Iris pigment epithelial cell (primary cell): ENCODE measurements at regions not wholly inside any gene's neighbourhood (a gene's known extent, or its start where the extent isn't known, plus 50 kb on each side); places are given as distances from the start of the nearest gene placed in this dataset.

Source experiments
- DNase-seq: peaks from one replicate; pipeline ENCODE4 v3.0.0-alpha.2; 2011; ENCODE audit warnings: low read depth

DNA sequence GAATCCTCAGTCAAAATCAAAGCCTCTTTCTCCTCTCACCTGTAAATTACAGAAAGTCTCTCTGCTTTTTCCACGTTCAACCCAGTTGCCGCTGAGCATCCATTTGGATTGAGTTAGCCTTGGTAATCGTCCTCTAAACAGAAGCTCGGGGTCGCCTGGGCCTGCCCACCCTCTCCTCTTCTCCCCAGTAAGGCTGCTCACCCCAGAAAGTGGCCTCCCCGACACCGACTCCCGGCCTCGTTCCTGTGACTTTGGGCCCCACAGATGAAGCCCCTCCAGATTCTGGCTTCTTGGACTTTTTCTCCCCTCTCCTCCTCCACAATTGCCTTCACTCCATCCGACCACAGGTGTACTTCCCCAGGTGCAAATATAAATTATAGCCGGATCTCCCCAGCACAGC lies 1500.0 kb downstream of the BRD1 start:
- DNase-seq = no peak

DNA sequence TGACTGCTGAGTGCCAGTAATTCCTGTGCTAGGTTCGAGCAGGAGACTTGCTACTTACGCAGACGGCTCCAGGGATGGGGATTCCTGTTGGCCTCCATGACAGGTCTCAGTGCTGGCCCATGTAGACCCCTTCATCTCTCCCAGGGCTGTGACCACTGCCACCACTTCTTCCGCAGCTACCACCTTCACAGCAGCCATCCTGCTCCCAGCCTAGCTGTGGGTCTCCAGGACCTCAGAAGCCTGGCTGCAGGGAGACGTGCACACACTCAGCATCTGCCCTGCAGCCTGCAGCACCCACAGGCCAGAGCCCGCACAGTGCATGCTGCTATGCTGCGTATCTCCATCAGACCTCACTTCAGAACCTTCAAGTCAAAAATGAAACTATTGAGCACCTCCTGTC lies 1503.9 kb downstream of the BRD1 start:
- no peak for DNase-seq

DNA sequence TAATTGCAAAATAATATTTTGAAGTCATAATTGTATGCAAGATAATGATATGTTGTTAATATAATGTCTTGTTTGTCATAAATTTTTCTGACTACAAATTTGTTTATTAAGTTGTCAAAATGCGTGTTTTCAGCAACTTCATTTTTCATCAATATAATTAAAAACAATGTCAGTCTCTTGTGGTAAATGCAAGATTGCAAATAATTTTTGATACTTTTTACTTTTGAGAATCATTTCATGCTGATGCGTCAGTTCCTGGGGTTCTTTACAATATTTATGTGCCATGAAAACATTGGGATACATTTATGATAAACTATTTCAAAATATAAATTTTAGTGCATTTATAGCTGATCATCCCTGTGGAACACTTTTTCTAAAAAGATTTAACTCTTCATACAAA lies 1504.8 kb downstream of the BRD1 start:
- DNase-seq = no peak

DNA sequence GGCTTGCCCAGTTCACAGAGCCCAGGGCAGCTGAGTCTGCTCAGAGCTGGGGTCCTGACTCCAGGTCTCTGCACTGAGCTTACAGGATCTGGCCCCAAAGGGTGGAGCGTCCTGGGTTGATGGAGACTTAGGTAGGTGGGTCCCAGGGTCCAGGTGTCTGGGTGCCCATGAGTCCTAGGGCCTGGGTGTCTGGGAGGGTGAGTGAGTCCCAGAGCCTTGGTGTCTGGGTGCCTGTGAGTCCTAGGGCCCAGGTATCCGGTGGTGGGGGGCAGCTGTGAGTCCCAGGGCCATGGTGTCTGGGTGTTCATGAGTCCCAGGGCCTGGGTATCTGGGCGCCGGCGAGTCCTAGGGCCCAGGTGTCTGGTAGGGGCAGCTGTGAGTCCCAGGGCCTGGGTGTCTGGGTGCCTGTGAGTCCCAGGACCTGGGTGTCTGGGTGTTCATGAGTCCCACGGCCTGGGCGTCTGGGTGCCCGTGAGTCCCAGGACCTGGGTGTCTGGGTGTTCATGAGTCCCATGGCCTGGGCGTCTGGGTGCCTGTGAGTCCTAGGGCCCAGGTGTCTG lies 1505.6 kb downstream of the BRD1 start:
- DNase-seq = no peak

DNA sequence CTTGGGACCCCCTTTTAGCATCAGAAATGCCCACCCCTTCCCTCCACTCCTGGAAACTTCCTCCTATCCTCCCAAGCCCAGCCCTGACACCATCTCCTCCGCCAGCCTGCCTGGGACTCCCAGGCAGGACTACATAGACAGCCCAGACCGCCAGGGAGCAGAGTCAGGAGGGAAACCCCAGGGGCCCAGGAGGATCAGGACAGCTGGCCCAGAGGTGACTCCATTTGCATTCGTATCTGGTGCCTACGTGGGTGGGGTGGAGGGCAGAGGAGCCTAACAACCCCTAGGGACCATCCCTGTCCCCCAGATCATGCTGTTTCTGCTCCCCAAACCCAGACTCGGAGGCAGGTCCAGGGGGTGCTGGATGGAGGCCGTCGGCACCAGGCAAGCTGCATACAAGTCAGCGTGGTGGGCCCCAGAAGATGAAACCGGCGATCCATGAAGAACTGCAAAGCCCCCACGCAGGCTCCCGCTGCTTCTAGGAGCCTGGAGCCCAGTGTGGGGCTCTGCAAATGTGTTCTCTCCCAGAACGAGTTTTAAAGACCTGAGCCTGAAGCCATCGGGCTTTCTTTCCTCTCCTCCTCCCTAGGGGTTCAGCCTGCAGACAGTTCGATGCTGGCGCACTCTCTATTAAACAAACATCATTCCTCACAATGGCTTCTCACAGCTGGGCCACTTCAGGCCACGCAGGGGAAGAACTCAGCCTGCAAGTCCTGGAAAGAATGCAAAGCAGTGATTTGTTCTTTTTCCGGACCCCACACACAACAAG lies 1506.8 kb downstream of the BRD1 start:
- DNase-seq = no peak

DNA sequence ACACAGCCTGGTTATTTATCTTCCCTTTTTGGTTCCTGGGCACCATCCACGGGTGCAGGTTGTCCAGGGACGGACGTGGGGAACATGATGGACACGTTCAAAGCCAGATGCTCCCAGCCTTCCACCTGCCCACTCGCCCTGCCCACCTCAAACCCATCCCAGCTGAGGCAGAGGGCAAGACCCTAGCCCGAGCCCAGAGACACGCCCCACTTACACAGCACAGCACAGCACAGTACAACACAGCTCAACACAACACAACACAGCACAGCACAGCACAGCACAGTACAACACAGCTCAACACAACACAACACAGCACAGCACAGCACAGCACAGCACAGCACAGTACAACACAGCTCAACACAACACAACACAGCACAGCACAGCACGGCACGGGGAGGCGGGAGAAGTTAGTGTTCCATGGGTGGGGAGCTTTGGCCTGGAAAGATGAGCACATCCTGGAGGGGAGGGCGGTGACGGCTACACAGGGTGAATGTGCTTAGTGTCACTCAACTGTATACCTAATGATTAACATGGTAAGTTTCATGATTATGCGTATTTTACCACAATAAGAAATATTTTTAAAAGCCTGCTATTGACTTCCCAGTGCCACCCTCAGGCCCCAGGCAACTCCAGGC lies 1507.5 kb downstream of the BRD1 start:
- DNase-seq = no peak

DNA sequence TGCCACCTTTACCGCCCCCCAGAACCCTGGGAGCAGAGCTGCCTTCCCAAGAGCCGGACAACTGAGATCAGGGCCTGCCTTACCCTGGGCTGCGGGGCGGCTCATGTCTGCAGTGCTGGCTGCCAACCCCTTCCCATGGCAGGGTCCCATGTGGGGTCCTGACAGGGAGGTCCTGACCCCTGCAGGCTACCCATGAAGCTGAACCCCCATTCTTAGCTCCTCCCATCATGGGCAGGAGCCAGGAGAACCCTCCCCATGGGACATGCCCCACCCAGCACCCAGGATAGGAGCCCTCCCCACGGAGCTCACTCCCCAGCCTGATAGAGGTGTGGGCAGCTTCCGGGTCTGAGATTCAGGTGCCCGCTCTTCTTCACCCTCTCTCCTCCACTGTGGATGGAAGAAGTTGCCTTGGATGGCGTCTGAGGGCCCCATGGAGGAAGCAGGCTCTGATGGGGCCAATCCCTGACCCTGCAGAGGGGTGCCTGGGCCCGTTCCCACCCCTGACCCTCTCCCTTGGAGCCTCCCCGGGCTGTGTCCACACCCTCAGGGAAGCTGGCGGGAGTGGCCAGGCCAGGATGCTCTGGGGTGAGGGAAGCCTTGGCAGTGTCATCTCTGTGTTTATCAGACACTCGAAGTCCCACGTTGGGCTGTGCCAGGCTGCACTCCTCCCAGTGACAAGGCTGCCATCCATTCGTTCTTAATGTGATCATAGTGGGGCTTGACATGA lies 1508.2 kb downstream of the BRD1 start:
- no peak for DNase-seq

DNA sequence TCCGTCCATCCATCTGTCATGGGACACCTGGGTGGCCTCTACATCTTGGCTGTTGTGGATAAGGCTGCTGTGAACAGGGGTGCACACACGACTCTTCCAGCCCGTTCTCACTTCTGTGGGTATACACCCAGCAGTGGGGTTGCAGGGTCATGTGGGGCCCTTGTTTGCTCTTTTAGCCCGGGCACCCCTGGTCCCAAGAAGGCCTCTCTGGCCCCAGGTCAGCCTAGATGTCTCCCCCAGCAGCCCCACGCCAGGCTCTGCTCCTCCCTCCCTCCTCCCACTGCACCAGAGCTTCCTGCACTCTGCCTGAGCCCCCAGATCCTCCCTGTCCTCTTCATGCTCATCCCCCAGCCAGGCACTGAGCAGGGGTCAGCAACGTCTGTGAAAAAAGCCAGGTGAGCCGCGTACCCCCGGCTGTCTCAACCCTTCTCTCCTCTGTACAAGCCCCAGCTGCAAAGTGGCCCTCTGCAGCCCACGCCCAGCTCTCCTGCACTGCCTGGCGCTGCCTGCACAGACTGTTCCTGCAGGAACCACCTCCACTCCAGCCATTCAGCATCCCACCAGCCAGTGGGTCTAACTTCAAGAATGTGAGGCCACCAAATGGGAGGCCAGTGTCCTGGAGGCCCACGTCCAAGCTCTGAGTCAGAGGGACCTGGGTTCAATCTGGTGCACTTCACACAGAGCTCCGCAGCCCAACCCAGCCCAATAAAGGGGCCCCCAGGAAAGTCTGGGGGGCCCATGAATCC lies 1508.9 kb downstream of the BRD1 start:
- no peak for DNase-seq

DNA sequence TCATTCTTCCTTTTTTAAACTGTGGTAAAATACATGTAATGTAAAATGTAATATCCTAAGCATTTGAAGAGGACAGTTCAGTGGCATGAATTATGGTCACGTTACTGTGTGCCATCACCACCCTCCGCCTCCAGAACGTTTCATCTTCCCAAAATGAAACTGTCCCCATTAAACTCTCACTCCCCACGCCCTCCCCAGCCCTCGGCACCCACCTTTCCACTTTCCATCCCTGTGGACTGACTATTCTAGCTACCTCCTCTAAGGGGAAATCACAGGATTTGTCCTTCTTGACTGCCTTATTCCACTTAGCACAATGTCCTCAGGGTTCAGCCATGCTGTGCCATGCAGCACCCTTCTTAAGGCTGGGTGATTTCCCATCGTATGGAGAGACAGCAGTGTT lies 1509.5 kb downstream of the BRD1 start:
- DNase-seq = no peak

DNA sequence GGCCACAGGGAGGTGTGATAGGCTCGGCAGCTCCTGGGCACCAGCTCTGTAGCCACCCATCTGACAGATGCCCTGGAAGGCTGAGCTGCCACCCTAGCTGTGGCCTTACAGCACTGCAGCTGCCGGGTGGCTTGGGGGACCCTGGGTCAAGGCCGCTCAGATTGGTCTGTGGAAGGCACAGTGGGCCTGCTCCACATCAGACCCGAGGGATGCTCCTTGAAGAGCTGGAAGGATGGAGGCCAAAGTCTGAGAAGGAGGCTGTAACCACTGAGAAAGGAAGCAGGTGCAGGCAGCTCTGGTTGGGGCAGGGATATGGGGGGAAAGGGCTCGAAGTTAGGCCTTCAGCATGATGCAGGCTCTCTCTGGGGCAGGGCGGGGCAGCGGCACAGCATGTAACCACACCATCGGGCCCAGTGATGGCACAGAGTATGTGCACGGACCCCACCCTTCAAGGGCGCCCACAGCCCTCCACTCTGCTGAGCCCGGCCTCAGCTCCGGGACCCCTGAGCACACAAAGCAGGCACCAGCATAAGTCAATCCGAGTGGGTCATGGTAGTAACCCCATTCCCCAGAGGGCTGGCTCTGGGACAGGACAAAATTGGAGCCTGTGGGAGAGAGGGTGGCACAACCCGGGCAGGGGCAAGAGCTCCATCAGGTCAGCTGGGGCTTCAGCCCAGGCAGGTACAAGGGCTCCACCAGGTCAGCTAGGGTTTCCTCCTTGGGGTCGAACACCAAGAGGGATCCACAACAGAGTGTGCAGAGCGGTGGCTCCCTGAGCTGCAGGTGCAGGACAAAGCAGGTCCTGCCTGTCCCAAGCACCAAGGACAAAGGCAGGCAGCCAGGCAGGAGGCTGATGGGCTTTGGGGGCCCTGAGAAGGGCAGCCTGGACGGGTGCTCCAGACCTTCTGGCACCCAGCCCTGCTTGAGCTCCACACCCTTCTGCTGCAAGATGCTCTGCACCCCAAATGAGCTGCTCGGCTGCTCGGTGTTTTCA lies 1511.1 kb downstream of the BRD1 start:
- no peak for DNase-seq

DNA sequence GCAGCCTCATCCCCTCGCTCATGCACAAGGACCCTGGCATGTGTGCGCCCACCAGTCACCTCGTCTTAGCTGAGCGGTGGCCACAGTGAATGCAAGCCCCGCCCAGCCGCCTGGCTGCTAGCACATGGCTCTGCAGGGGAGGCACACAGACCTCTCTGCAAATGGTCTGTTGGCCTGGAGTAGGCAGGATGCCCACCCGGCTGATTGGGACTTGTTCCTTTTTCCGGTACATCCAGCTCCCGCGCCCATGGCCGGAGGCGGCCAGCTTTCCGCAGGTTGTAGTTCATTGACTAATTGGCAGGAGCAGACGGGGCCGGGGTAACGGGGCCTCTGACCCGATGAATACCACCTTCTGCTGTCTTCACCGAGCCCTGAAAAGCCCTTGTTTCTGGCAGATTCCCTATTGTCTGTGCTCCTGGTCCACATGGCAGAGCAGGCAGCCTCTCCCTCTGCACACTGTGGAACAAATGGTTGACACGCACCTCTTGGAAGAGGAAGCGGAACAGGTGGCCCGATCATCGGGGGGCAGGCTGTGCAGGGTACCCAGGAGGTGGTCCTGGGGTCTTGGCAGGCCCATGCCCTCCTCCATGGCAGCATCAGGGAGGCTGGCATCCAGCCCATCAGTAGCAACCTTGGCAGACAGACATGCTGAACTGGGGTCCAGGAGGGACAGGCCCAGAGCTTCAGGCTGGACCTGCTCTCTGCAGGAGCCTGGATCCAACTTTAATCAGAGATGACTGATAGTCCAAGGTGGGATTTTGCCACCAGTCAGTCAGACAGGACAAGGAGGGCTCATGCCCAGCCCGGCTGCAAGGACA lies 1512.0 kb downstream of the BRD1 start:
- DNase-seq = no peak

DNA sequence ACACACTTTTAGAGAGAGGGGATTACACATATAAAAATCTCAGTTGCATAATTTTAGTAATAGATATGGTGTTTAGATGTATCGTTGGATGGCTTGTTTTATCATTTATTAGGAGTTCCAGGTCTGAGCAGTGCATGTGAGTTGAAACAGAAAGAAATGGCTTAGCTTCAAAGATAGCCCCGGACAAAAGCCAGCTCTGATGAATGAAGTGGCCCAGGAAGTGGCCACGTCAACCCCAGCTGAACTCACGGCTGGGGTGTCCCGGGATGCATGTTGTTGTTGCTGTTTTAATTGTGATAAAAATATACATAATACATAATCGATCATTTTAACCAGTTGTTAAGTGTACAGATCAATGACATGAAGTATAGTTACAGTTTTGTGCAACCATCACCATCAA lies 1513.6 kb downstream of the BRD1 start:
- DNase-seq = no peak

DNA sequence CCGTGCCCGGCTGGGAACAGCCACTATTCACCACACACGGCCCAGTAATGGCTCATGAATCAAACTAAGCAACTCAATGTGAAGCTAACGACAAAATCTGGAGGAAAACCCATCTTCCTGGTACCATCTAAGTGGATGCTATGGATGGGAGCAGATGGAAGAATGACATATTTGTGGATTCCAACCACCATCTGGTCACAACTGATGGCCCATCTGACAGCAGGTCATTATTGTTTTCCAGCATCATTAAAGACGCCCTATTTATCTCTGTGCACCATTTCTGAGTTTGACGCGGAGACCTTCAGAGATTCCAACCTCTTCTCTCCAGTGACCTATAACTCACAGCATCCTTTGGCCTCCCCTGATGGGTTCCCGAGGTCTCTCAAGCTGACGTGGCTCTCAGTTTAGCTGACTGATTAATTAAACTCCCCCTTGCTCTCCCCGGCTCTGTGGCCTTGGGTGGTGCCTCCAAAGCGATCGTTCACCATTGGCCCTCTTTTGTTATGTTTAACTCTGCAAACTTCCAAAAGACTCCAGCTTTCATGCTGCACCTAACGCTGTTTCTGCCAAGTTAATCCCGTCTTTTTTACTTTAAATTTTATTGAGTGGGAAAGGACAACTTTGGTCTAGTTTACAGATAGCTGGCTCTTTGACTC lies 1514.4 kb downstream of the BRD1 start:
- no peak for DNase-seq

DNA sequence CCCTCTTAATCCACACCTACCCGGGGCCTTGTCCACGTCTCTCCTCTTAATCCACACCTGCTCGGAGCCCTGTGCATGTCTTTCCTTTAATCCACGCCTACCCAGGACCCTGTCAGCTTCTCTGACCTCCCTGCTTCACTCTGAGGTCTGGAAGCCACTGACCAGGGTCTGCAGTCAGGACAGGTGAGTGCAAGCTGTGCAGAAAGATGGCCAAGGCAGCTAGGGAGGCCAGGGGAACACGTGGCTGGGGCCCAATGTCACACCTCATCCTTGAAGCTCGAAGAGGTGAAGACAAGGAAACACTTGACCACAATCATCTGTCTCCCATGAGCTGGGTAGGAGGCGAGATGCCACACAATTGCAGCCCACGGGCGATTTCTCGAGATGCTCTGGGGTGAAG lies 1516.9 kb downstream of the BRD1 start:
- DNase-seq = no peak

DNA sequence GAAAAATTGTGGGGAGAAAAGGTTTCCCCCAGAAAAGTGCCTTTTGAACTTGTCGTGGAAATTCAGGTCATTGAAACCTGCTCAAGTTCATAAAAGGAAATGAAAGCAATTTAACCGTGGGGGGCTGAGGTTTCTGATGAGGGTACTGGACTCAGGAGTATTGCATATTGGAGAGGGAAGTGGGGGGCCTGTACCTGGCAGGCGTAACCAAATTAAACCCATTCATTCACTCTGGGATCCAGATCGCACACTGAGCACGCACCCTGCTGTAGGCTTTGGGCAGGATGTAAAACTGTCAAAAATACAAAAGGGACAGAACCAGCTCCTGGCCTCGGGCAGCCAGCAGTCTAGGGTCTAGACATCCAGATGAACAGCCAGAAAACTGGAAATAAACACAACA lies 1517.4 kb downstream of the BRD1 start:
- DNase-seq = no peak

DNA sequence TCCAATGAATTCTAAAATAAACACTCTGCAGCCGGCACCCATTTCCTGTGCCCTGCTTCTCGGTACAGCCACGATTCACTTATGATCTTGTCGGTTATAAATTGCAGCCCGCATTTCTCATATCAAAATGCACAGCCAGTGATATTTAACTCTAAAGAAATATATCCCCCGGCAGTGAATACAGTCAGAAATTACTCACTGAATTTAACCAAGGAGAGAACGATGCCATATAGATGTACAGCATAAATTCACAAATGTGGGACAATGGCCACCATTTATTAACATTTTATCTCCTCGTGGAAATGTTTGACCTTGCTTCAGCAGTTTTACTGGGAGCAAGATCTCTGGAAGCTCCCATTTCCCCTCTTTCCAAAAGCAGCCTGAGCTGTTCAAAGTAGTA lies 1517.8 kb downstream of the BRD1 start:
- DNase-seq = no peak

DNA sequence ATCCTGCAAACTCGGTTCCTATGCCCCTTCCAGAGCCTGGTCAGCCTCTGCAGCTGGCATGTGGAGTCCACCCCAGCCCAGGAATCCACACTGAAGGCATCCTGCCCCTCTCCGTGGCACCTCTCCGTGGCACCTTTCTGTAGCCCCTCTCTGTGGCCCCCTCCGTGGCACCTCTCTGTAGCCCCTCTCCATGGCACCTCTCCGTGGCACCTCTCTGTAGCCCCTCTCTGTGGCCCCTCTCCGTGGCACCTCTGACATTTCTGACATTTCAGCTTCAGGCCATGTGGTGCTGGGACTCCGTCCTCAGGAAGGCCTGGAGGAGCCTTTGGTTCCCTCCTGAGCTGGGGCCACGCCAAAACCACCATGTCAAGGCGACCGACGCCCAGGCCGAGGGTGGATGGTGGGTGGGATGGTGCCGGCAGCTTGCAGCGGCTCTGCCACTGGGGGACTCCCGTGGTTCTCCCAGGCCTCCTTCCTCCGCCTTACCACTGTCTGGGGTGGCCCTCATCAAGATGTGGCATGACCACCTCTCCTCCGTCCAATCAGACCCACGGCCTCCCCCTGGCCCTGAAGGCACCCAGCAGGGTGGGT lies 1518.5 kb downstream of the BRD1 start:
- DNase-seq = no peak

DNA sequence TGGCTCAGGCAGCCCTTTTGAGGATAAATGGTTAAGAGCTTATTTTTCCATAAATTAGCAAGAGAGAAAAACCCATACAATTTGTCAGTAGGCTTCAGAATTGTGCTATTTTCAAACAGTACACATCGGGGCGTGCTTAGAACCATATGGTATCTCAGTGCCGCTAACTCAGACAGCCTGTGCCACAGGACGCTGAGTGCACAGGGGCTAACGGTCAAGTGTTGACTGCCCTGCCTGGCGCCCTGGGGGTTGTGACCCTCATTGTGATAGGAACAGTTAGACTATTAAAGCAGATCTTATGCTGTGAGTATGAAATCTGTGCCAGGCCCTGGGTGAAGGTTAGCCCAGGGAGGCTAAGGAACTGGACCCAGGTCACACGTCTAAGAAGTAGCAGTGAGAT lies 1519.7 kb downstream of the BRD1 start:
- no peak for DNase-seq
